ENCODE measurements at regions not wholly inside any gene's neighbourhood (a gene's known extent, or its start where the extent isn't known, plus 50 kb on each side); places are given as distances from the start of the nearest gene placed in this dataset.

GRCh38 chr9:134487066-134487710, 154.4 kb upstream of the COL5A1 start:
- TF ChIP-seq CTCF (conservative IDR thresholded peaks at IDR 0.05; ENCODE audit: low read depth, low read length) (no peak), EZH2 (IDR thresholded peaks at IDR 0.05; ENCODE audit: borderline replicate concordance, low read depth, low read length, poor library complexity, severe bottlenecking) (no peak)
